ENCODE measurements at regions not wholly inside any gene's neighbourhood (a gene's known extent, or its start where the extent isn't known, plus 50 kb on each side); places are given as distances from the start of the nearest gene placed in this dataset.

- no peaks in the 10 kb centered on the region for H3K4me1 Mint-ChIP-seq (ENCODE audit: low read depth)
- no peaks in the 10 kb centered on the region; the same call in 1 of the 2 replicates for H3K9me3 Mint-ChIP-seq
- no peak for DNase-seq
- no peaks in the 10 kb centered on the region for H3K36me3 Mint-ChIP-seq (ENCODE audit: low read depth)
- peaks cover 2% of the 10 kb centered on the region; the same call in 1 of the 2 replicates for H3K27me3 Mint-ChIP-seq (ENCODE audit: insufficient read depth)
- TF ChIP-seq, protein P1, sequence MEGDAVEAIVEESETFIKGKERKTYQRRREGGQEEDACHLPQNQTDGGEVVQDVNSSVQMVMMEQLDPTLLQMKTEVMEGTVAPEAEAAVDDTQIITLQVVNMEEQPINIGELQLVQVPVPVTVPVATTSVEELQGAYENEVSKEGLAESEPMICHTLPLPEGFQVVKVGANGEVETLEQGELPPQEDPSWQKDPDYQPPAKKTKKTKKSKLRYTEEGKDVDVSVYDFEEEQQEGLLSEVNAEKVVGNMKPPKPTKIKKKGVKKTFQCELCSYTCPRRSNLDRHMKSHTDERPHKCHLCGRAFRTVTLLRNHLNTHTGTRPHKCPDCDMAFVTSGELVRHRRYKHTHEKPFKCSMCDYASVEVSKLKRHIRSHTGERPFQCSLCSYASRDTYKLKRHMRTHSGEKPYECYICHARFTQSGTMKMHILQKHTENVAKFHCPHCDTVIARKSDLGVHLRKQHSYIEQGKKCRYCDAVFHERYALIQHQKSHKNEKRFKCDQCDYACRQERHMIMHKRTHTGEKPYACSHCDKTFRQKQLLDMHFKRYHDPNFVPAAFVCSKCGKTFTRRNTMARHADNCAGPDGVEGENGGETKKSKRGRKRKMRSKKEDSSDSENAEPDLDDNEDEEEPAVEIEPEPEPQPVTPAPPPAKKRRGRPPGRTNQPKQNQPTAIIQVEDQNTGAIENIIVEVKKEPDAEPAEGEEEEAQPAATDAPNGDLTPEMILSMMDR (IDR thresholded peaks at IDR 0.05), result no peak
- no peak overlapping the region for H3K4me3 Mint-ChIP-seq
- H3K27ac Mint-ChIP-seq, result no peak overlapping the region
Observed at GRCh38 chr6:6966569-6966968, 141.2 kb upstream of the RREB1 start.

DNA sequence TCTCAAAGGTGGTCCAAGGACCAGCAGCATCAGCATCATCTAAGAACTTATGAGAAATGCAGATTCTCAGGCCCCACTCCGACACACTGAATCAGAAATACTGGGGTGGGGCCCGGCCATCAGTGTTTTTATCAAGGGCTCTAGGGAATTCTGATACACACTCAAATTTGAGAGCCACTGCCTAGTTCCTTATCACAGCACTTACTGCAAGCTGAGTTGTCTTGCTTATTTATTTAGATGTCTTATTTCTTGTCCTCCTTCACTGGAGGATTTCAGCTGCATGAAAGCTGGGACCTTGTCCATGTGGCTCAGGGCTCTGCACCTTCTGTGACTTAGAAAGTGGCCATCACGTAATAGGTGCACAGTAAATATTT is 139.4 kb upstream of the RREB1 start:
- TF ChIP-seq, protein P1 (IDR thresholded peaks at IDR 0.05), result no peak

DNA sequence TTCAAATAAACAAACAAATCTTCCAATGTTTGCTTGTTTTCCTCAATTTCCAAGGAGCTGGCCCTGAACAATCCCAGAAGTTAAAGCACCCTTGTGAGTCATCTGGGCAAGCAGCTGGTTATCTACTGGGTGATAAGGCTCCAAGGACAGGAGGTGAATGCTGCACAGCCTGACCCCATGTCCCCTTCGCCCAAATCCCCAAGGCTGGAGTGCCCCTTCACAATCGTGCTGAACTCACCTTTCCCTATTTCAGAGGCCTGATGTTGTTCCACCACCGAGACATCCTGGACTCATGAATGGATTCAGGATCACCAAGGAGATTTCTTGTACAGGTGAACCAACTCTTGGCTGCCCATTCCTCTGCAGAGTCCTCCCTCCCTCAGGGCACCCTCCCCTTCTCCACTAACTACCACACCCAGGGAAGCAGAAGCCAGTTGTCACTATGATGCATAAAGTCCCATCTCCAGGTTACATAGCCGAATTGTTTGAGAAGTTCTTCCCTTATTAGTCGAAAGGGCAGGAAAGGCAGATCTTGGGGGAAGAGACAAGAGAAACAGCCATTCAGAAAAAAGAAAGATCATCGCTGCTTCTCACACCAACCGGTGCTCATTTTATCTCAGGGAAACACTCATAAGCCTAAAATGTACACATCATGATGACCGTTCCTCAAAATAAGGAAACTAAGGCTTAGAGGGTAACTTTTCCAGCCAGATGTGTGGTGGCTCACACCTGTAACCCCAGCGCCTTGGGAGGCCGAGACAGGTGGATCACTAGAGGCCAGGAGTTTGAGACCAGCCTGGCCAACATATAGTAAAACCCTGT is 138.8 kb upstream of the RREB1 start:
- TF ChIP-seq, protein P1 (IDR thresholded peaks at IDR 0.05), result no peak
- no peaks in the 10 kb centered on the region for H3K4me1 Mint-ChIP-seq (ENCODE audit: low read depth)
- H3K4me3 Mint-ChIP-seq, result no peak overlapping the region
- peaks cover 6% of the 10 kb centered on the region for H3K27me3 Mint-ChIP-seq (ENCODE audit: insufficient read depth)
- no peaks in the 10 kb centered on the region for H3K36me3 Mint-ChIP-seq (ENCODE audit: low read depth)
- DNase-seq, result no peak
- H3K27ac Mint-ChIP-seq, result no peak overlapping the region
- H3K9me3 Mint-ChIP-seq, result peaks cover 8% of the 10 kb centered on the region

More for the DNA sequence above, 139.4 kb upstream of the RREB1 start:
- Mint-ChIP-seq H3K9me3 (peaks cover 8% of the 10 kb centered on the region), H3K36me3 (ENCODE audit: low read depth) (no peaks in the 10 kb centered on the region), H3K27me3 (ENCODE audit: insufficient read depth) (peaks cover 2% of the 10 kb centered on the region), H3K4me1 (ENCODE audit: low read depth) (no peaks in the 10 kb centered on the region), H3K27ac (no peak overlapping the region), H3K4me3 (no peak overlapping the region)
- no peak for DNase-seq

GRCh38 chr6:6969761-6970223 is 138.0 kb upstream of the RREB1 start:
- TF ChIP-seq, protein P1 (IDR thresholded peaks at IDR 0.05), result no peak
- Mint-ChIP-seq H3K4me1 (ENCODE audit: low read depth) (no peaks in the 10 kb centered on the region), H3K36me3 (ENCODE audit: low read depth) (no peaks in the 10 kb centered on the region), H3K27me3 (ENCODE audit: insufficient read depth) (peaks cover 9% of the 10 kb centered on the region), H3K9me3 (peaks cover 8% of the 10 kb centered on the region), H3K27ac (no peak overlapping the region), H3K4me3 (no peak overlapping the region)
- DNase-seq, result no peak

- no peak overlapping the region for H3K27ac Mint-ChIP-seq
- peaks cover 9% of the 10 kb centered on the region for H3K27me3 Mint-ChIP-seq (ENCODE audit: insufficient read depth)
- no peaks in the 10 kb centered on the region for H3K4me1 Mint-ChIP-seq (ENCODE audit: low read depth)
- TF ChIP-seq, protein P1 (IDR thresholded peaks at IDR 0.05), result no peak
- DNase-seq, result no peak
- no peaks in the 10 kb centered on the region for H3K36me3 Mint-ChIP-seq (ENCODE audit: low read depth)
- no peak overlapping the region for H3K4me3 Mint-ChIP-seq
- peaks cover 8% of the 10 kb centered on the region for H3K9me3 Mint-ChIP-seq
Observed at GRCh38 chr6:6970851-6971250, 136.9 kb upstream of the RREB1 start.

Data from HFFc6 (cell line).